Choroid plexus epithelial cell (primary cell): ENCODE measurements at regions not wholly inside any gene's neighbourhood (a gene's known extent, or its start where the extent isn't known, plus 50 kb on each side); places are given as distances from the start of the nearest gene placed in this dataset.

Experiments
- DNase-seq: peaks from one replicate; pipeline ENCODE4 v3.0.0-alpha.2; 2010; ENCODE audit warnings: low read depth
- H3K4me3 ChIP-seq: 2 replicates; pipeline ENCODE4 v1.5.1; 2011; ENCODE audit warnings: low read depth, mild to moderate bottlenecking, control low read depth, low read length, moderate library complexity
- CTCF ChIP-seq: conservative IDR thresholded peaks from 2 replicates; pipeline ENCODE4 v1.5.1; 2011; ENCODE audit warnings: low read depth, mild to moderate bottlenecking, control low read depth, inconsistent platforms, low read length, moderate library complexity

DNA sequence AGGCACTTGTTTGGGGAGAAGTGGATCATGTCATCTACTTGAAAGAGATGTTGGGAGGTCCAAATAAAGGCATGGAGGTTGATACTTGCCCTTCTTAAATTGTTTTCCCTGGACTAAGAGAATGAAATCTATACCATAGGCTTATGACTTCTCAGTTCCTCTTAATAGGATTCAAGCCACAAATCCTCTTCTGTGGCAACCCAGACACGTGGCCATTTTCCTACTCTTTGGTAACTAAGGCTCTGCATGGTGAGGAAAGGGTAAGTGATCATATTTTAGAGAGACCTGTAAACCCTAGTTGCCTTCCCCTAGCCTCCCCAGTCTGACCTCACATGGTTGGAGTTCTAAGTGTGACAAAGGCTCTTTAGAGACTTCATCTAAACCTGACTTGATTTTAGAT lies 72.9 kb upstream of the CD44 start:
- H3K4me3 ChIP-seq, result no peak overlapping the region
- DNase-seq, result no peak
- TF ChIP-seq CTCF, result no peak

DNA sequence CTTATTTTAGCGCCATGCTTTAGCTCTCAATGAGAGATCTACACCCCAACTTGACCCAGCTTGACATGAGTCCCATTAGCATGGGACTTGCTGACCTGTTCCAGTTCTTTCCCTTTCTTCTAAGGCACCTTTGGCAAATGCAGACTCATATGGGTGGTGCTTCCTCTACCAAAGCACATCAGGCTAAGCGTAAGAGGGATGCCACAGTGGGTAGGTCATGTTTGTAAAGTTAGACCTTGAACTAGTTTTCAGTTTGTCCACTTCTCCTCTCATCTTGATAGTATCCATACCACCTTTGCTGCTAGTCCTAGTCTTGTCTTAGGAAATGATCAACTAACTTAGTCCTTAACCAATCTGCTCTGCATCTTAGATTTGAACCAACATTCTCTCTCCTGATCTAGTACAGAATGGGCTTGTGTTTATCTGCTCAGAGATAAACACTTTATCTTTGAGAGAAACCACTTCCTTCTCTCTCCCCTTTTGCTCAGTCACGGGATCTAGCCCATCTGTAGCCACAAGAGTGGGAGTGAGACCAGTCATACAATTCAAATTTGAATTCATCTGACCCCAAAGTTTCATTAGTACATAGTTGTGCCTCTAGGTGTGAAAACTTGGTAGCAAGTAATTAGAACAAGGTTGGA lies 72.1 kb upstream of the CD44 start:
- DNase-seq, result no peak
- H3K4me3 ChIP-seq, result no peak overlapping the region

DNA sequence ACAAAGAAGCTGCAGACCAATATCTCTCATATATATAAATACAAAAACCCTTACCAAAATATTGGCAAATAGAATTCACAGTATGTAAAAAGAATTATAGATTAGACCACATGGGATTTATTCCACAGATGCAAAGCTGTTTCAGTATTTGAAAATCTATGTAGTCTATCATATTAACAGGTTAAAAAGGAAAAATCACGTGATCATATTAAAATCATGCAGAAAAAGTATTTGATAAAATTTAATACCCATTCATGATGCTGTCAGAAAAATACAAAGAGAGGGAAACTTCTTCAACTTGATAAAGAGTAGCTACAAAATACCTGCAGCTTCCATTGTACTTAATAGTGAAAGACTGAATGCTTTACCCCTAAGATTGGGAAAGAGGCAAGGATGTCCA lies 67.2 kb upstream of the CD44 start:
- no peak overlapping the region for H3K4me3 ChIP-seq
- no peak for TF ChIP-seq CTCF
- no peak for DNase-seq

More for the DNA sequence above, 72.1 kb upstream of the CD44 start:
- TF ChIP-seq CTCF, result no peak

DNA sequence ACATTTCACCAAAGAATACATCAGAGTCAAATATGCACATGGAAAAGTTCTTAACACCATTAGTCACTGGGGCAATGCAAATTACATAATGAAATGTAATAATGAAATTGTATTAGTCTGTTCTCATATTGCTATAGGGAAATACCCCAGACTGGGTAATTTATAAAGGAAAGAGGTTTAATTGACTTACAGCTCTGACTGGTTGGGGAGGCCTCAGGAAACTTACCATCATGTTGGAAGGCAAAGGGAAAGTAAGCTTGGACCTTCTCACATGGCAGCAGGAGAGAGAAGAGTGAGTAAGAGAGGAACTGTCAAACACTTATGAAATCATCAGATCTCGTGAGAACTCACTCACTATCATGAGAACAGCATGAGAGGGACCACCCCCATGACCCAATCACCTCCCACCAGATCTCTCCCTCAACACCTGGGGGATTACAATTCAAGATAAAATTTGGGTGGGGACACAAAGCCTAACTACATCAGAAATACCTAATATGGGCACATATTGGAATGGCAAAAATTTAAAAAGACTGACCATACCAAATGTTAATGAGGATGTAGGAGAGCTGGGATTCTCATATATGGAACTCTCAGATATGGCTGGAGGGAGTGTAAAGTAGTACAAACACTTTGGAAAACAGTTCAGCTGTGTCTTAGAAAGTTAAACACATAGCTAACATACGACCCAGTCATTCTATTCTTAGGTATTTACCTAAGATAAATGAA lies 65.1 kb upstream of the CD44 start:
- no peak overlapping the region for H3K4me3 ChIP-seq
- no peak for TF ChIP-seq CTCF
- no peak for DNase-seq

DNA sequence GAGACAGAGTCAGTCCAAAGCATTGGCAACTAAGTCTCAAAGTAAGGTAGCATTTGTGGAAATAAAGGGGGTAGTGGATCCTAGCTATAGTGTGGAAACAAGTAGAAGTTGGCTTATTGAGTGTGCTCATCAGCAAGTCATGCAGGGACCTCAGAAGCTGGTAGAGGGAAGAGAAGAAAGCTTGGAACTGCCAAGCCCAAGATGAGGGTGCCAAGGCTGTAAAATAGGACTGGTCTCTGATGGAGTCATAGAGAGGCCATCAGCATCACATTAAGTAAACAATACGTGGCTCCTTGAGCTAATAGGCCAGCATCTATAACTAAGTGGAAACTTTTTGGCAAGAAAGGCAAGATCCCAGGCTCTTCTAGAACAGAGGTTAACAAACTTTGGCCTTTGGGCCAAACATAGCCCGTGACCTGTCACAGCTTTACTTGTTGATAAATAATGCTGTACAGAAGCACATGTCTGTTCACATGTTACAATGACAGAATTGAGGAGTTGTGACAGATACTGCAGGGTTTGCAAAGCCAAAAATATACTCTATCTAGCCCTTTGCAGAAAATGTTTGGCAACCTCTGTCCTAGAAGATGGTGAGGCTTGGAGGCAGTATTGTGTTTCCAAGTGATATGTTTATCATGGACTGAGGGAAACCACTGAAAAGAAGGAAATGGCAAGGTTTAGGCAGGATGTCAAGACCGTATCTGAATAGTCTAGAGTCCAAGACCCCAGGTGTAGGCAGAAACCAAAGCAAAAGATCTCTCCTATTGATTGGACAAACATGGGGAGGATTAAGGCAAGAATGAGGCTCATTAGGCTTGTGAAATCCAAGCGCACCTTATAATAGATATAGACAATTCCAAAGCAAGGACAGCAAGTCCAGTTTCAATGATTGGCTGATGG lies 62.5 kb upstream of the CD44 start:
- no peak overlapping the region for H3K4me3 ChIP-seq
- TF ChIP-seq CTCF, result no peak
- DNase-seq, result no peak

- peak; percentile 68 for DNase-seq
- no peak overlapping the region for H3K4me3 ChIP-seq
- no peak for TF ChIP-seq CTCF
These were observed 61.1 kb upstream of the CD44 start for GRCh38 chr11:35077709-35078469.
